Mesendoderm (in vitro differentiated cells): ENCODE measurements at regions not wholly inside any gene's neighbourhood (a gene's known extent, or its start where the extent isn't known, plus 50 kb on each side); places are given as distances from the start of the nearest gene placed in this dataset.
"Not testable (repeated sequence)": the region's sequence is repeated elsewhere in the genome, so short reads cannot be mapped to it uniquely, and the experiment has no call there.

Experiments used
- DNase-seq: peaks from one replicate; pipeline ENCODE4 v3.0.0; 2013
- H2AK5ac ChIP-seq: 2 replicates; pipeline ENCODE4 v1.6.1; 2013; ENCODE audit warnings: low read length, inconsistent platforms
- H2BK120ac ChIP-seq: 2 replicates; pipeline ENCODE4 v1.6.1; 2013; ENCODE audit warnings: low read depth, mild to moderate bottlenecking, low read length, moderate library complexity, mixed read lengths
- H2BK15ac ChIP-seq: replicated peaks from 2 replicates; pipeline ENCODE4 v1.6.1; 2013; ENCODE audit warnings: low read depth, mild to moderate bottlenecking, moderate library complexity
- H2BK5ac ChIP-seq: 2 replicates; pipeline ENCODE4 v1.6.1; 2013; ENCODE audit warnings: low read length, inconsistent platforms
- H3K18ac ChIP-seq: 2 replicates; pipeline ENCODE4 v1.6.1; 2013; ENCODE audit warnings: mild to moderate bottlenecking, low read length, mixed read lengths
- H3K23ac ChIP-seq: one replicate; pipeline ENCODE4 v1.6.1; 2013; ENCODE audit warnings: low read length
- H3K27ac ChIP-seq: 2 replicates; pipeline ENCODE4 v1.5.1; 2013; ENCODE audit warnings: low read depth, mild to moderate bottlenecking, inconsistent platforms, low read length, moderate library complexity
- H3K27me3 ChIP-seq: 2 replicates; pipeline ENCODE4 v1.6.1; 2013; ENCODE audit warnings: low read length, control low read depth, mild to moderate bottlenecking, inconsistent platforms; ENCODE audit not compliant: insufficient read depth, poor library complexity
- H3K36me3 ChIP-seq: 2 replicates; pipeline ENCODE4 v1.6.1; 2013; ENCODE audit warnings: low read length, inconsistent platforms; ENCODE audit not compliant: control insufficient read depth, insufficient read depth
- H3K4ac ChIP-seq: one replicate; pipeline ENCODE4 v1.6.1; 2013; ENCODE audit warnings: low read depth, mild to moderate bottlenecking, low read length, moderate library complexity
- H3K4me1 ChIP-seq: 2 replicates; pipeline ENCODE4 v1.6.1; 2013; ENCODE audit warnings: low read depth, low read length, inconsistent platforms; ENCODE audit not compliant: control insufficient read depth
- H3K4me2 ChIP-seq: 2 replicates; pipeline ENCODE4 v1.6.1; 2013; ENCODE audit warnings: low read length
- H3K4me3 ChIP-seq: 2 replicates; pipeline ENCODE4 v1.5.1; 2013; ENCODE audit warnings: mild to moderate bottlenecking, low read length
- H3K56ac ChIP-seq: one replicate; pipeline ENCODE4 v1.6.1; 2013; ENCODE audit warnings: low read length
- H3K79me1 ChIP-seq: 2 replicates; pipeline ENCODE4 v1.6.1; 2013; ENCODE audit warnings: low read length, inconsistent platforms
- H3K79me2 ChIP-seq: 2 replicates; pipeline ENCODE4 v1.6.1; 2013; ENCODE audit warnings: mild to moderate bottlenecking, low read length; ENCODE audit not compliant: control insufficient read depth, insufficient read depth
- H3K9ac ChIP-seq: 2 replicates; pipeline ENCODE4 v1.6.1; 2013; ENCODE audit warnings: low read length, inconsistent platforms
- H4K5ac ChIP-seq: one replicate; pipeline ENCODE4 v1.6.1; 2013; ENCODE audit warnings: low read length
- H4K8ac ChIP-seq: one replicate; pipeline ENCODE4 v1.6.1; 2013; ENCODE audit warnings: low read depth, mild to moderate bottlenecking, control low read depth, low read length, moderate library complexity
- WGBS: extraction: QIAGEN DNeasy Blood & Tissue Kit; methylation state at CpG from one replicate; pipeline ENCODE4 v1.1.7; 2013; ENCODE audit warnings: low lambda C conversion rate, missing lambda C conversion rate; ENCODE audit not compliant: insufficient coverage; ENCODE audit errors: extremely low coverage; 5-methylcytosine and 5-hydroxymethylcytosine counted together

DNA sequence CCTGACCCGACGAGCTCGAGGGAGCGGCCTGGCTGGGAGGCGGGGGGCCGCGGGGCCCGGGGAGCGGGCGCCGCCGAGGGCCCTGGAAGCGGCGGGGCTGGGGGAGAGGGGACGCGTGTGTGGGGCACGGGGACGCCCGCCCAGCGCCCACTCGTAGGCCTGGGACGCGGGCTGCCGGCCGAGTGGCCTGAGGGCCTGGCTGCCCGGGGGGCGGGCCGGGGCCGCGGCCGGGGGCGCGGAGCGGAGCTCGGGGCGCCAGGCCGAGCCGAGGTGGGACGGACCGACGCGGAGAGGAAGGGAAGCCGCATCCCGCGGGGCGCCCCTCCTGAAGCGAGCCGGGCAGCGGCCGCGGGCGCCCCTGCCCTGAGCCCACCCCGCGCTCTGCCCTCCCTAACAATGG is 129.9 kb upstream of the PLEKHM1 start:
- H3K4ac ChIP-seq, H3K4me3 ChIP-seq, H3K4me1 ChIP-seq, H2BK120ac ChIP-seq, H2BK5ac ChIP-seq, H4K5ac ChIP-seq, H3K27ac ChIP-seq, H2BK15ac ChIP-seq, H3K4me2 ChIP-seq, H3K79me2 ChIP-seq, H3K27me3 ChIP-seq, H3K23ac ChIP-seq, H3K79me1 ChIP-seq, H2AK5ac ChIP-seq, H3K36me3 ChIP-seq, DNase-seq: not testable (repeated sequence)
- H3K56ac ChIP-seq = peak overlapping the region; percentile 73
- peak overlapping the region; percentile 48 for H3K9ac ChIP-seq
- H4K8ac ChIP-seq = peak overlapping the region; percentile 86
- no CpG with 5 or more reads among the region's 54 CpGs for WGBS
- peak overlapping the region; percentile 60 for H3K18ac ChIP-seq

DNA sequence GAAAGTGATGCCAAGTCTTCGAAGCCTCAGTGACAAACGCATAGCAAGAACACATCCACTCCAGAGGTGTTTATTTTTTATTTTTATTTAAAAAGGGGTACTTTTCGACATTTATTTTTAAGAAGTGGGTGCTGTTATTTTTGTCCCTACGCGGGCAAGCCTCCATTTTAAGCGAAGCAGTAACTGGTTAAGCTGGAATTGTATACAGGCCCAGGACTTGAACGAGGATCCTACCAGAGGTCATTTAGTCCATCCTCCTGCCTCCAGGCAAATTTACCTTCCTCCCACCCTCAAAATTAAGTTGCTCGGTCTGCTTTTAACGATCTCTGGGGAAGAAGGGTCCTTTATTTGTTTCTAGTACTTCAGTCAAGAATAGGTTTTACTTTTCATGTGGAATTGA is 130.6 kb upstream of the PLEKHM1 start:
- not testable (repeated sequence) for H2BK120ac ChIP-seq, H3K36me3 ChIP-seq, H3K23ac ChIP-seq, H4K5ac ChIP-seq, H3K79me1 ChIP-seq, H3K4me3 ChIP-seq, H3K4me2 ChIP-seq, H3K18ac ChIP-seq, H2BK15ac ChIP-seq, DNase-seq, H2BK5ac ChIP-seq, H3K27me3 ChIP-seq, H3K79me2 ChIP-seq, H3K4me1 ChIP-seq, H3K27ac ChIP-seq, H3K56ac ChIP-seq, H2AK5ac ChIP-seq, H4K8ac ChIP-seq, H3K9ac ChIP-seq, H3K4ac ChIP-seq
- no CpG with 5 or more reads among the region's 9 CpGs for WGBS

DNA sequence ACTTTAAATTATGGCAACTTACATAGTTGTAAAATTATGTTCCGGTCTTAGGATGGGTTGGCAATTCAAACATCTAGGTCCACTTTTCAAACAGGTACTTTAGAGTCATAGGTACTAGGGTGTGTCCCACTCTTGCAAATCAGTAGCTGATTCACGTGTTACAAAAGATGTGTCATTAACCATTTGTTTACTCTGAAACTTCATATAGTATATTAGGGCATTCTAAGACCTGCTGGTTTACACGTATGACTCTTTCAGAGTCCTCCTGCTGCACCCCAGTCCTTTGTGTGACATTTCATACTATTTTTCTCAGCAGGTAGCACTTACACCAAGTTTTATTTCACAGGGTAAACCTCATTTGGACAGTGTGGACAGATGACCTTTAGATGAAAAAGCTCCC is 131.8 kb upstream of the PLEKHM1 start:
- no CpG with 5 or more reads among the region's 3 CpGs for WGBS

DNA sequence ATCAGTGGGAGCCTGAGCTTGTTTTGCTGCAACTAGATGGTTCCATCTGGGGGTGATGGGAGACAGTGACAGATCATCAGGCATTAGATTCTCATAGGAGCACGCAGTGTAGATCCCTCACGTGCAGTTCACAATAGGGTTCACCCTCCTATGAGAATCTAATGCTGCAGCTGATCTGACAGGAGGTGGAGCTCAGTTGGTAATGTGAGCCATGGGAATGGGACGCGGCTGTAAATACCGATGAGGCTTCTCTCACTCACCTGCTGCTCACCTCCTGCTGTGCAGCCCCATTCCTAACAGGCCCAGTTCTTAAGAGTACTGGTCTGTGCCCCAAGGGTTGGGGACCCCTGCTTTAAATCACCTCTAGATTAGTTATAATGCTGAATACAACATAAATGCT is 137.5 kb upstream of the PLEKHM1 start:
- Histone ChIP-seq H3K4me1 (no peaks in the 10 kb centered on the region), H2BK5ac (no peak overlapping the region), H2BK15ac (no peak overlapping the region), H4K5ac (no peak overlapping the region), H3K56ac (no peak overlapping the region), H3K9ac (no peak overlapping the region), H3K4me2 (no peak overlapping the region), H2BK120ac (no peak overlapping the region), H3K79me1 (peaks cover 2% of the 10 kb centered on the region), H3K27me3 (no peaks in the 10 kb centered on the region), H3K4me3 (no peak overlapping the region), H3K36me3 (peaks cover 3% of the 10 kb centered on the region), H3K4ac (no peak overlapping the region), H3K23ac (no peak overlapping the region), H3K27ac (no peak overlapping the region), H2AK5ac (no peak overlapping the region), H4K8ac (no peak overlapping the region), H3K79me2 (no peaks in the 10 kb centered on the region), H3K18ac (no peak overlapping the region)
- DNase-seq = peak; percentile 40
- no CpG with 5 or more reads among the region's 5 CpGs for WGBS

More for the DNA sequence above, 131.8 kb upstream of the PLEKHM1 start:
- H2BK15ac ChIP-seq, H3K56ac ChIP-seq, H3K36me3 ChIP-seq, H2BK5ac ChIP-seq, H2AK5ac ChIP-seq, H3K79me2 ChIP-seq, H3K4me1 ChIP-seq, H4K5ac ChIP-seq, H3K79me1 ChIP-seq, H3K4ac ChIP-seq, H2BK120ac ChIP-seq, H4K8ac ChIP-seq, H3K27me3 ChIP-seq, DNase-seq, H3K23ac ChIP-seq, H3K27ac ChIP-seq, H3K4me2 ChIP-seq, H3K9ac ChIP-seq, H3K18ac ChIP-seq, H3K4me3 ChIP-seq: not testable (repeated sequence)

DNA sequence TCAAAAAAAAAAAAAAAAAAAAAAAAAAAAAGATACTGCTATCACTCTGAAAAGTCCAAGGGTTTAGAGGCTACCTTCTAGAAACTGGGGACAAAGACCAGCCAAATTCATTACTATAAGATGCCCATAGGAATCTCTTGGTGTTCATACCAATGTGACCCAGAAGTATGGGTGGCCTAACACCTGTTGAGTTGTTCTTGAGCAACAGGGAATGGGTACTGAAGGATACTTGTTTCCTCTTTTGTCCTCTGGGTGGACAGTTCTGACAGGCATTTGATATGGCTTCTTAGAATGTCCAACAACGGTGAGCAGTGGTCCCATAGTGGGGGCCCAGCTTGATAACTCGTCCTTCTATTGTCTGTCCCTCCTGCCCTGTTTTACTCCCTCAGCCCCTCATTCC is 141.4 kb upstream of the PLEKHM1 start:
- Histone ChIP-seq H4K8ac (no peak overlapping the region), H4K5ac (no peak overlapping the region), H3K27me3 (no peaks in the 10 kb centered on the region), H2BK15ac (no peak overlapping the region), H3K36me3 (peaks cover 5% of the 10 kb centered on the region), H3K9ac (no peak overlapping the region), H2AK5ac (no peak overlapping the region), H3K4me2 (no peak overlapping the region), H3K4ac (no peak overlapping the region), H2BK5ac (no peak overlapping the region), H2BK120ac (no peak overlapping the region), H3K56ac (no peak overlapping the region), H3K4me1 (no peaks in the 10 kb centered on the region), H3K23ac (no peak overlapping the region), H3K79me1 (peaks cover 2% of the 10 kb centered on the region), H3K4me3 (no peak overlapping the region), H3K18ac (no peak overlapping the region), H3K27ac (no peak overlapping the region), H3K79me2 (no peaks in the 10 kb centered on the region)
- DNase-seq = no peak
- no CpG with 5 or more reads among the region's 2 CpGs for WGBS

DNA sequence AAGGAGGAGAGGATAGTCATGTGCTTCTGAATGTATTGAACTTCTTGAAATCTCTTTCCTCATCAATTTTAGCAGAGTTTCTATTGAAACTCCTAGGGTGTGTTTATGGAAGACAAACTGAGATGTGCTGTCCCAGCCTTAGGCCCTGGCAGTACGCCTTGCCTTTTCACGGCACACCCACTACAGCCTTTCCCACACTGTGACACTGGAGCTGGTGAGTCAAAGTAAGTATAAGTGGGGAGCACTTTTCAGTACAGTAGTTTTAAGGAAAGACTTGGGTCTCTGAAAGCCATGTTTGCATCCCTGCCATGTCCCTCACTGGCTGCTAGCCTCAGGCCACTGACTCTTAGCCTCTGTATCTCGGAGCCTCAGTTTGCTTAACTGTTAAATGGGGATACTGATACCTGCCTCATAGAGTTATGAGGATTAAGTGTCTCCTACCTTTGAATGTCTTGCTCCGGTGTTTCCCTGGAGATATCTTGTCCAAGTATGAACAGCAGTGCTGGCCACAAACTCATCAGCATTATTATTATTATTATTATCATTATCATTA is 144.7 kb upstream of the CRHR1 start:
- Histone ChIP-seq H3K4me1 (no peaks in the 10 kb centered on the region), H4K5ac (no peak overlapping the region), H3K79me1 (no peaks in the 10 kb centered on the region), H3K9ac (no peak overlapping the region), H3K18ac (no peak overlapping the region), H2BK120ac (no peak overlapping the region), H3K27ac (no peak overlapping the region), H3K36me3 (peaks cover 3% of the 10 kb centered on the region), H3K4ac (no peak overlapping the region), H3K23ac (no peak overlapping the region), H4K8ac (no peak overlapping the region), H3K56ac (no peak overlapping the region), H2BK15ac (no peak overlapping the region), H2AK5ac (no peak overlapping the region), H3K4me3 (no peak overlapping the region), H3K4me2 (no peak overlapping the region), H3K27me3 (no peaks in the 10 kb centered on the region), H2BK5ac (no peak overlapping the region), H3K79me2 (no peaks in the 10 kb centered on the region)
- WGBS = no CpG with 5 or more reads among the region's 4 CpGs
- DNase-seq = no peak
